Suprapubic skin (tissue), 4 donors: ENCODE measurements at regions not wholly inside any gene's neighbourhood (a gene's known extent, or its start where the extent isn't known, plus 50 kb on each side); places are given as distances from the start of the nearest gene placed in this dataset.

Source experiments
- DNase-seq, 2 donors: peaks; one replicate each; pipeline ENCODE4 v3.0.0-alpha.2; 2019; ENCODE audit warnings: low spot score in 2 of 2
- H3K27ac ChIP-seq: fragments of 200-600 bp; sonication (generic); one replicate; pipeline ENCODE4 v1.5.1; 2019
- H3K27me3 ChIP-seq: fragments of 200-600 bp; sonication (generic); one replicate; pipeline ENCODE4 v1.5.1; 2019
- H3K36me3 ChIP-seq: fragments of 200-600 bp; sonication (generic); one replicate; pipeline ENCODE4 v1.5.1; 2019
- H3K4me1 ChIP-seq: fragments of 200-600 bp; sonication (generic); one replicate; pipeline ENCODE4 v1.5.1; 2019
- H3K4me3 ChIP-seq: fragments of 200-600 bp; sonication (generic); one replicate; pipeline ENCODE4 v1.5.1; 2019; ENCODE audit warnings: mild to moderate bottlenecking
- H3K9me3 ChIP-seq: fragments of 200-600 bp; sonication (generic); one replicate; pipeline ENCODE4 v1.5.1; 2019
- CTCF ChIP-seq, 2 donors: fragments of 200-600 bp in 1 of 2; fragments of 450-650 bp in 1 of 2; sonication (generic) in 1 of 2; IDR thresholded peaks; one replicate each; pipeline ENCODE4 v1.5.1; 2016 to 2019; ENCODE audit warnings: antibody characterized with exemption in 2 of 2, mild to moderate bottlenecking in 1 of 2, moderate library complexity in 1 of 2
- EP300 ChIP-seq: sonication (generic); formaldehyde crosslinking; IDR thresholded peaks from one replicate; pipeline ENCODE4 v1.6.1; 2017; ENCODE audit warnings: antibody characterized with exemption
- POLR2A ChIP-seq, 2 donors: fragments of 450-650 bp; IDR thresholded peaks; one replicate each; pipeline ENCODE4 v1.6.1; 2017; ENCODE audit warnings: antibody characterized with exemption in 2 of 2, mild to moderate bottlenecking in 2 of 2, moderate library complexity in 2 of 2
- POLR2AphosphoS5 ChIP-seq, 3 donors: sonication (generic); formaldehyde crosslinking; IDR thresholded peaks; one replicate each; pipeline ENCODE4 v1.6.1; 2017; ENCODE audit warnings: antibody characterized with exemption in 3 of 3
- WGBS: methylation state at CpG from one replicate; pipeline ENCODE4 v1.1.5; 2018; 5-methylcytosine and 5-hydroxymethylcytosine counted together

GRCh38 chr12:105503619-105504018 is 173.1 kb downstream of the C12orf75 start:
- no peak overlapping the region for H3K27ac ChIP-seq
- H3K4me3 ChIP-seq: no peak overlapping the region
- no peaks in the 10 kb centered on the region for H3K27me3 ChIP-seq
- no peaks in the 10 kb centered on the region for H3K9me3 ChIP-seq
- WGBS: 89% methylated on average over 1 of the region's 1 CpG
- DNase-seq: no peak
- no peaks in the 10 kb centered on the region for H3K4me1 ChIP-seq
- no peak for TF ChIP-seq EP300
- no peak for TF ChIP-seq POLR2AphosphoS5 (IDR thresholded peaks at IDR 0.05)
- TF ChIP-seq POLR2A (IDR thresholded peaks at IDR 0.05): no peak
- TF ChIP-seq CTCF (IDR thresholded peaks at IDR 0.05): no peak
- no peaks in the 10 kb centered on the region for H3K36me3 ChIP-seq

- TF ChIP-seq EP300: no peak
- no peak for TF ChIP-seq POLR2AphosphoS5 (IDR thresholded peaks at IDR 0.05)
- TF ChIP-seq POLR2A (IDR thresholded peaks at IDR 0.05): no peak
- no peak for TF ChIP-seq CTCF (IDR thresholded peaks at IDR 0.05)
- H3K4me1 ChIP-seq: no peaks in the 10 kb centered on the region
These were observed 173.8 kb downstream of the C12orf75 start for GRCh38 chr12:105504286-105504685.

GRCh38 chr12:105506678-105507310 is 176.3 kb downstream of the C12orf75 start:
- H3K9me3 ChIP-seq: no peaks in the 10 kb centered on the region
- H3K4me3 ChIP-seq: no peak overlapping the region
- no peaks in the 10 kb centered on the region for H3K36me3 ChIP-seq
- 81% methylated on average over 1 of the region's 1 CpG for WGBS
- H3K27me3 ChIP-seq: no peaks in the 10 kb centered on the region
- H3K4me1 ChIP-seq: no peaks in the 10 kb centered on the region
- TF ChIP-seq POLR2A (IDR thresholded peaks at IDR 0.05): no peak
- no peak for TF ChIP-seq POLR2AphosphoS5 (IDR thresholded peaks at IDR 0.05)
- TF ChIP-seq EP300: no peak
- no peak for TF ChIP-seq CTCF (IDR thresholded peaks at IDR 0.05)
- H3K27ac ChIP-seq: no peak overlapping the region
- no peak for DNase-seq

More at GRCh38 chr12:105504286-105504685, 173.8 kb downstream of the C12orf75 start:
- H3K27ac ChIP-seq: no peak overlapping the region
- no peaks in the 10 kb centered on the region for H3K36me3 ChIP-seq
- WGBS: 85% methylated on average over 7 of the region's 7 CpGs
- no peaks in the 10 kb centered on the region for H3K9me3 ChIP-seq
- DNase-seq: no peak
- H3K27me3 ChIP-seq: no peaks in the 10 kb centered on the region
- no peak overlapping the region for H3K4me3 ChIP-seq

- H3K27me3 ChIP-seq: no peaks in the 10 kb centered on the region
- DNase-seq: no peak
- no peaks in the 10 kb centered on the region for H3K4me1 ChIP-seq
- no peak overlapping the region for H3K27ac ChIP-seq
- TF ChIP-seq EP300 (no peak), POLR2AphosphoS5 (IDR thresholded peaks at IDR 0.05) (no peak), POLR2A (IDR thresholded peaks at IDR 0.05) (no peak)
- no peak overlapping the region for H3K4me3 ChIP-seq
- no peaks in the 10 kb centered on the region for H3K9me3 ChIP-seq
- H3K36me3 ChIP-seq: no peaks in the 10 kb centered on the region
- 72% methylated on average over 10 of the region's 10 CpGs for WGBS
These were observed 177.0 kb downstream of the C12orf75 start for GRCh38 chr12:105507311-105508038.

- no peak for DNase-seq
- no peaks in the 10 kb centered on the region for H3K36me3 ChIP-seq
- no peaks in the 10 kb centered on the region for H3K4me1 ChIP-seq
- H3K4me3 ChIP-seq: no peak overlapping the region
- WGBS: 88% methylated on average over 3 of the region's 3 CpGs
- H3K9me3 ChIP-seq: no peaks in the 10 kb centered on the region
- TF ChIP-seq POLR2A (IDR thresholded peaks at IDR 0.05) (no peak), CTCF (IDR thresholded peaks at IDR 0.05) (no peak), EP300 (no peak), POLR2AphosphoS5 (IDR thresholded peaks at IDR 0.05) (no peak)
- no peak overlapping the region for H3K27ac ChIP-seq
- no peaks in the 10 kb centered on the region for H3K27me3 ChIP-seq
These were observed 177.6 kb downstream of the C12orf75 start for GRCh38 chr12:105508096-105508495.
